HepG2 (cell line): ENCODE measurements at regions not wholly inside any gene's neighbourhood (a gene's known extent, or its start where the extent isn't known, plus 50 kb on each side); places are given as distances from the start of the nearest gene placed in this dataset.

Source experiments
- ARHGAP35 ChIP-seq: sonication (generic); formaldehyde crosslinking; IDR thresholded peaks from 2 replicates; pipeline ENCODE4 v1.9.0; 2022; ENCODE audit warnings: mild to moderate bottlenecking, inconsistent platforms, moderate library complexity, missing genetic modification reagents, borderline replicate concordance
- DNMT1 ChIP-seq: sonication (generic); formaldehyde crosslinking; IDR thresholded peaks from 2 replicates; pipeline ENCODE4 v1.5.1; 2020; ENCODE audit warnings: mild to moderate bottlenecking, missing genetic modification reagents
- EEA1 ChIP-seq: sonication (generic); formaldehyde crosslinking; IDR thresholded peaks from 2 replicates; pipeline ENCODE4 v1.5.1; 2020; ENCODE audit warnings: mild to moderate bottlenecking, missing genetic modification reagents, borderline replicate concordance
- GFI1 ChIP-seq: sonication (generic); formaldehyde crosslinking; IDR thresholded peaks from 2 replicates; pipeline ENCODE4 v1.5.0; 2020; ENCODE audit warnings: missing genetic modification reagents, mild to moderate bottlenecking, borderline replicate concordance
- JUNB ChIP-seq: sonication (generic); formaldehyde crosslinking; IDR thresholded peaks from 2 replicates; pipeline ENCODE4 v1.8.0; 2022; ENCODE audit warnings: missing genetic modification reagents, mild to moderate bottlenecking, borderline replicate concordance
- NONO ChIP-seq, 2 experiments: fragments of 450-650 bp in 1 of 2; sonication (generic) in 1 of 2; formaldehyde crosslinking in 1 of 2; IDR thresholded peaks in 1 of 2; conservative IDR thresholded peaks in 1 of 2; 2 replicates each; pipeline versions ENCODE4 v1.6.1 to v1.8.0; 2017 to 2022; ENCODE audit warnings: mild to moderate bottlenecking in 1 of 2, missing genetic modification reagents in 1 of 2, moderate library complexity in 1 of 2
- PLSCR1 ChIP-seq: sonication (generic); formaldehyde crosslinking; IDR thresholded peaks from 2 replicates; pipeline ENCODE4 v1.5.0; 2020; ENCODE audit warnings: missing genetic modification reagents, mild to moderate bottlenecking, borderline replicate concordance
- RBM39 ChIP-seq: fragments of 200-400 bp; formaldehyde crosslinking; IDR thresholded peaks from one replicate; pipeline ENCODE4 v1.6.1; 2018; ENCODE audit warnings: antibody characterized with exemption, mild to moderate bottlenecking, low read depth, low read length; ENCODE audit not compliant: poor library complexity, severe bottlenecking
- TOPORS ChIP-seq: sonication (generic); formaldehyde crosslinking; IDR thresholded peaks from 2 replicates; pipeline ENCODE4 v1.8.0; 2023; ENCODE audit warnings: mild to moderate bottlenecking, missing genetic modification reagents
- ZBTB14 ChIP-seq: sonication (generic); formaldehyde crosslinking; IDR thresholded peaks from 2 replicates; pipeline ENCODE4 v1.4.0; 2020; ENCODE audit warnings: missing genetic modification reagents
- ZFAT ChIP-seq: sonication (generic); formaldehyde crosslinking; conservative IDR thresholded peaks from 2 replicates; pipeline ENCODE4 v1.8.1; 2023; ENCODE audit warnings: missing genetic modification reagents, inconsistent platforms
- ZNF12 ChIP-seq: sonication (generic); formaldehyde crosslinking; IDR thresholded peaks from 2 replicates; pipeline ENCODE4 v1.5.0; 2020; ENCODE audit warnings: missing genetic modification reagents
- ZNF296 ChIP-seq: sonication (generic); formaldehyde crosslinking; conservative IDR thresholded peaks from 2 replicates; pipeline ENCODE4 v1.5.0; 2020; ENCODE audit warnings: mild to moderate bottlenecking, missing genetic modification reagents
- ZNF512 ChIP-seq: sonication (generic); formaldehyde crosslinking; IDR thresholded peaks from 2 replicates; pipeline ENCODE4 v1.4.0; 2020; ENCODE audit warnings: mild to moderate bottlenecking, missing genetic modification reagents
- ZNF556 ChIP-seq: sonication (generic); formaldehyde crosslinking; IDR thresholded peaks from 2 replicates; pipeline ENCODE4 v1.4.0; 2020; ENCODE audit warnings: mild to moderate bottlenecking, missing genetic modification reagents, borderline replicate concordance
- ZNF597 ChIP-seq: sonication (generic); formaldehyde crosslinking; IDR thresholded peaks from 2 replicates; pipeline ENCODE4 v1.5.0; 2020; ENCODE audit warnings: missing genetic modification reagents
- ZNF607 ChIP-seq: sonication (generic); formaldehyde crosslinking; IDR thresholded peaks from 2 replicates; pipeline ENCODE4 v1.5.1; 2020; ENCODE audit warnings: missing genetic modification reagents, mild to moderate bottlenecking, borderline replicate concordance
- ZNF83 ChIP-seq: sonication (generic); formaldehyde crosslinking; IDR thresholded peaks from 2 replicates; pipeline ENCODE4 v1.4.0; 2020; ENCODE audit warnings: missing genetic modification reagents, mild to moderate bottlenecking, borderline replicate concordance

- TF ChIP-seq NONO (IDR thresholded peaks at IDR 0.05) (no peak), NONO (CRISPR knock-in tag; conservative IDR thresholded peaks at IDR 0.05) (no peak), ZNF83 (no peak), ZNF512 (CRISPR knock-in tag) (no peak), ARHGAP35 (CRISPR knock-in tag) (no peak), TOPORS (CRISPR knock-in tag) (no peak), PLSCR1 (CRISPR knock-in tag) (no peak), EEA1 (CRISPR knock-in tag) (no peak), RBM39 (no peak), JUNB (CRISPR knock-in tag) (no peak), ZBTB14 (no peak), ZNF607 (CRISPR knock-in tag) (no peak), ZNF597 (CRISPR knock-in tag) (no peak), GFI1 (CRISPR knock-in tag) (no peak), ZNF556 (CRISPR knock-in tag) (no peak), DNMT1 (no peak), ZFAT (CRISPR knock-in tag) (no peak), ZNF12 (no peak), ZNF296 (CRISPR knock-in tag) (no peak)
Measured at GRCh38 chr22:22983123-22983522, 87.2 kb upstream of the GNAZ start (continued).
